PC-9 (cell line): ENCODE measurements at regions not wholly inside any gene's neighbourhood (a gene's known extent, or its start where the extent isn't known, plus 50 kb on each side); places are given as distances from the start of the nearest gene placed in this dataset.

Source experiments
- BruUV-seq: library from RNA; stranded (reverse); fragments of 400-500 nt; replicated peaks from 2 replicates; lab custom pipeline; 2021; lab: Mats Ljungman, UMichigan
- CTCF ChIA-PET: fragments of 300-600 bp; sonication (Branson Sonifier 250); formaldehyde crosslinking; loops from one replicate; lab custom pipeline; 2022; ENCODE audit warnings: antibody characterized with exemption; lab: Charles Lee
- POLR2A ChIA-PET: fragments of 300-600 bp; sonication (Branson Sonifier 250); formaldehyde crosslinking; loops from one replicate; lab custom pipeline; 2022; ENCODE audit warnings: antibody characterized with exemption; ENCODE audit not compliant: unreplicated experiment; lab: Charles Lee
- DNase-seq, 2 experiments: peaks; one replicate each; pipeline versions ENCODE4 v3.0.0 to v3.0.0-alpha.2; 2015 to 2022; ENCODE audit warnings: mixed read lengths in 1 of 2
- H2AFZ ChIP-seq: fragments of 200-600 bp; sonication (generic); 2 replicates; pipeline ENCODE4 v1.8.1; 2017; ENCODE audit warnings: antibody characterized with exemption
- H3F3A ChIP-seq: fragments of 200-600 bp; sonication (generic); 2 replicates; pipeline ENCODE4 v1.8.1; 2017; ENCODE audit warnings: antibody characterized with exemption, mild to moderate bottlenecking, low read depth; ENCODE audit not compliant: insufficient read depth
- H3K27ac ChIP-seq: fragments of 200-600 bp; sonication (generic); 2 replicates; pipeline ENCODE4 v1.6.1; 2016; ENCODE audit warnings: mixed run types
- H3K27me3 ChIP-seq: fragments of 200-600 bp; sonication (generic); 2 replicates; pipeline ENCODE4 v1.6.1; 2016; ENCODE audit warnings: low read depth, mixed run types; ENCODE audit not compliant: insufficient read depth
- H3K36me3 ChIP-seq: fragments of 200-600 bp; sonication (generic); 2 replicates; pipeline ENCODE4 v1.6.1; 2016; ENCODE audit warnings: low read depth, mixed run types
- H3K4me1 ChIP-seq: fragments of 200-600 bp; sonication (generic); replicated peaks from 2 replicates; pipeline ENCODE4 v1.6.1; 2016; ENCODE audit warnings: mixed run types; ENCODE audit not compliant: insufficient read depth
- H3K4me2 ChIP-seq: fragments of 200-600 bp; sonication (generic); 2 replicates; pipeline ENCODE4 v1.6.1; 2017; ENCODE audit warnings: mixed run types
- H3K4me3 ChIP-seq: fragments of 200-600 bp; sonication (generic); 2 replicates; pipeline ENCODE4 v1.6.1; 2016; ENCODE audit warnings: mixed run types
- H3K79me2 ChIP-seq: fragments of 200-600 bp; sonication (generic); 2 replicates; pipeline ENCODE4 v1.6.1; 2017; ENCODE audit warnings: low read depth, mixed run types
- H3K9me2 ChIP-seq: fragments of 200-600 bp; sonication (generic); 2 replicates; pipeline ENCODE4 v1.8.1; 2017; ENCODE audit warnings: mild to moderate bottlenecking; ENCODE audit not compliant: insufficient read depth
- H3K9me3 ChIP-seq: fragments of 200-600 bp; sonication (generic); 2 replicates; pipeline ENCODE4 v1.8.1; 2016; ENCODE audit warnings: low read depth; ENCODE audit not compliant: insufficient read depth
- H4K20me1 ChIP-seq: fragments of 200-600 bp; sonication (generic); 2 replicates; pipeline ENCODE4 v1.8.1; 2017; ENCODE audit not compliant: insufficient read depth
- EZH2 ChIP-seq: fragments of 200-600 bp; sonication (generic); IDR thresholded peaks from 2 replicates; pipeline ENCODE4 v1.8.0; 2017; ENCODE audit warnings: antibody characterized with exemption, low read depth
- intact Hi-C: fragments of 100-400 bp; cut with micrococcal nuclease; formaldehyde crosslinking; loops from one replicate; pipeline ENCODE4 v1.10.0; 2022; ENCODE audit not compliant: unreplicated experiment
- TF ChIP-seq, protein P1 (sequence below): fragments of 200-600 bp; sonication (generic); conservative IDR thresholded peaks from 2 replicates; pipeline ENCODE4 v1.6.1; 2017; ENCODE audit warnings: mixed run types, antibody characterized with exemption, mild to moderate bottlenecking, moderate library complexity

DNA sequence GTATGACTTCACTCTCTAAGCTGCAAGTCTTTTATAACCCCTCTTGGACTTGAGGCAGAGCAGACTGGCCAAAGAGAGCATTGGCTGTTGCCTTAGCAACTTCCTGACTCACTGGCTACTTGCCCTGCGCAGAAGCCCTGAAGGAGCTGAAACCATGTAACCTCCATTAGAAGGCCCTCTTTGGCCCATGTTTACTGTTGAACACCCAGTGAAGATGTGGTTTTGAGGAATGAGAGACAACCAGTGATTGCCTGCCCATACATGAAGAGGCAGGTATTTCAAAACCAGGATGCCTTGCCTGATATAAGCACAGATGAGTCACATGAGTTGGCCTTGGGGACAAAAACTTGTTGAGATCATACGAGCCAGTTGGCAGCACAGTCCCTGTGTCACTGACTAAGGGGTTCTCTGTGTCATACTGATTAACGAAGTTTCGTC lies 182.5 kb downstream of the EDN1 start:
- no peaks in the 10 kb centered on the region for H4K20me1 ChIP-seq
- no peak overlapping the region for H3K27ac ChIP-seq
- H3K36me3 ChIP-seq: no peaks in the 10 kb centered on the region
- no peak overlapping the region for H2AFZ ChIP-seq
- no peaks in the 10 kb centered on the region for H3K4me1 ChIP-seq
- H3K27me3 ChIP-seq: no peaks in the 10 kb centered on the region
- peaks cover 5% of the 10 kb centered on the region; the same call in 1 of the 2 replicates for H3F3A ChIP-seq
- H3K4me2 ChIP-seq: no peak overlapping the region
- CTCF ChIA-PET: interaction anchor here (0.6 kb wide), 2 partner anchors 9 to 102 kb away, joined by 6 to 12 read pairs; no protein-coding TSS in a partner anchor
- H3K4me3 ChIP-seq: no peak overlapping the region
- no peaks in the 10 kb centered on the region for H3K79me2 ChIP-seq
- intact Hi-C loops: no loop called here
- H3K9me3 ChIP-seq: no peaks in the 10 kb centered on the region
- BruUV-seq: no TSS peak
- TF ChIP-seq EZH2: no peak
- TF ChIP-seq, protein P1, sequence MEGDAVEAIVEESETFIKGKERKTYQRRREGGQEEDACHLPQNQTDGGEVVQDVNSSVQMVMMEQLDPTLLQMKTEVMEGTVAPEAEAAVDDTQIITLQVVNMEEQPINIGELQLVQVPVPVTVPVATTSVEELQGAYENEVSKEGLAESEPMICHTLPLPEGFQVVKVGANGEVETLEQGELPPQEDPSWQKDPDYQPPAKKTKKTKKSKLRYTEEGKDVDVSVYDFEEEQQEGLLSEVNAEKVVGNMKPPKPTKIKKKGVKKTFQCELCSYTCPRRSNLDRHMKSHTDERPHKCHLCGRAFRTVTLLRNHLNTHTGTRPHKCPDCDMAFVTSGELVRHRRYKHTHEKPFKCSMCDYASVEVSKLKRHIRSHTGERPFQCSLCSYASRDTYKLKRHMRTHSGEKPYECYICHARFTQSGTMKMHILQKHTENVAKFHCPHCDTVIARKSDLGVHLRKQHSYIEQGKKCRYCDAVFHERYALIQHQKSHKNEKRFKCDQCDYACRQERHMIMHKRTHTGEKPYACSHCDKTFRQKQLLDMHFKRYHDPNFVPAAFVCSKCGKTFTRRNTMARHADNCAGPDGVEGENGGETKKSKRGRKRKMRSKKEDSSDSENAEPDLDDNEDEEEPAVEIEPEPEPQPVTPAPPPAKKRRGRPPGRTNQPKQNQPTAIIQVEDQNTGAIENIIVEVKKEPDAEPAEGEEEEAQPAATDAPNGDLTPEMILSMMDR: no peak
- POLR2A ChIA-PET: no interaction called here
- 0 out of 2 replicates have a peak, but pooled peaks cover 5% of the 10 kb centered on the region for H3K9me2 ChIP-seq
- DNase-seq: peak; percentile 26 to 74

DNA sequence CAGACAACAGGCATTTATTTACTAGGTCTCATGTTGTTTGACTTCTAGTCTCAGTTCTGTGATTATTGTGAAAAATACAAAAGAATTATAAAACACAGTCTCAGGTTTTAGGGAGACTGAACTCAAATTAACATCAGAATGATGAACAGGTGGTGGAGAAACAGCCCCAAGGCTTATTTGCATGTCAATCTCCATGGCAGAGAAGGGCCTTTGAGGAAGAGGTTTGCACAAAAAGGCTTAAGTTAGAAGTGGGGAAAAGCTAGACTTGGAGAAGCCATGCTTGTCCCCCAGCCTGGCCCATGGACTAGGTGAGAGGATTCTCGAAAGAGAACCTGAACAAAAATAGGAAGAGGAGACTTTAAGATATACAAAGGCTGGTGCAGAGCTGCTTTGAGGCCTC lies 183.3 kb downstream of the EDN1 start:
- Histone ChIP-seq H2AFZ (no peak overlapping the region), H3K4me2 (no peak overlapping the region), H3F3A (no peaks in the 10 kb centered on the region), H3K79me2 (no peaks in the 10 kb centered on the region), H3K27ac (no peak overlapping the region), H3K9me3 (no peaks in the 10 kb centered on the region), H3K4me1 (no peaks in the 10 kb centered on the region), H3K4me3 (no peak overlapping the region), H3K27me3 (no peaks in the 10 kb centered on the region), H3K9me2 (0 out of 2 replicates have a peak, but pooled peaks cover 5% of the 10 kb centered on the region), H4K20me1 (no peaks in the 10 kb centered on the region), H3K36me3 (no peaks in the 10 kb centered on the region)
- no peak for TF ChIP-seq EZH2
- TF ChIP-seq, protein P1: no peak
- ChIA-PET POLR2A (no interaction called here), CTCF (no interaction called here)
- BruUV-seq: no TSS peak
- DNase-seq: no peak
- intact Hi-C loops: no loop called here

DNA sequence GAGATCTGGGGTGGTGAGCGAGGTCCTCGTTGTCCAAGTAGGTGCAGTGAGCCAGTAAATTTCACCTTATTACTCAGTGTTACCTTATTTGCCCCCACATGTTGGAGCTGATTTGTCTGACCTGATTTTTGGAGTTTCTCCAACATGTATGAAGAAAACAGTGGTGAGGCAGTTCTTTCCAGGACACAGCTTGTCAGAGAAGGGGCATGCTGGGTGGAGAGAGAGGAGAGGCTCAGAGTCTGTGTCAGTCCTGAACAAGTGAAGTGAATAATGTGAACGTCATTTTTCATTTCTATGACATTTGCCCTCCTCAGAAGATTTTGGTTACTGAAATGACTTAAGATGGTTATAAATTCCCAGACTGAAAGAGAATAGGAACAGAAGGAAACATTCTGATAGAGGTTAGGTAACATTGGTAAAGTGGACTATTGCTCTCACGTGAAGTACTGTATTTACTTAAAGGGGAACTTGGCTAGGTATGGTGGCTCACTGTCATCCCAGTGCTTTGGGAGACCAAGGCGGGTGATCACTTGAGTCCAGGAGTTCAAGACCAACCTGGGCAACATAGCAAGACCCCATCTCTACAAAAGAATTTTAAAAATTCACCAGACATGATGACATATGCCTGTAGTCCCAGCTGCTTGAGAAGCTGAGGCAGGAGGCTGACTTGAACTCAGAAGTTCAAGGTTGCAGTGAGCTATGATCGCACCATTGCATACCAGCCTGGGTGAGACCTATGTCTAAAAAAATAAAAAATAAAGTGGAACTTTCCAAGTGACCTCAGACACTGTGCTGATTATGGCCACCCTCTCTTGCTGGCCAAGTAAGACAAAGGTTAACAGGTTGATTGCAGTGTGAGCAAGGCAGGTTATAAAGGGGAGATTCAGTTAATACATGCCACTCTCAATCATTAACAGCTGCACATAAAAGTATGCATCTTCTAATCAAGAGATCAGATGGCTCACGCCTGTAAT lies 184.3 kb downstream of the EDN1 start:
- Histone ChIP-seq H3K9me3 (0 out of 2 replicates have a peak, but pooled peaks cover 4% of the 10 kb centered on the region), H3K9me2 (0 out of 2 replicates have a peak, but pooled peaks cover under 1% of the 10 kb centered on the region), H4K20me1 (no peaks in the 10 kb centered on the region), H3K4me1 (no peaks in the 10 kb centered on the region), H3K4me2 (no peak overlapping the region), H3F3A (no peaks in the 10 kb centered on the region), H3K4me3 (no peak overlapping the region), H3K79me2 (no peaks in the 10 kb centered on the region), H3K27me3 (no peaks in the 10 kb centered on the region), H2AFZ (no peak overlapping the region), H3K36me3 (no peaks in the 10 kb centered on the region), H3K27ac (no peak overlapping the region)
- ChIA-PET CTCF (no interaction called here), POLR2A (no interaction called here)
- intact Hi-C loops: no loop called here
- DNase-seq: no peak
- TF ChIP-seq, protein P1: no peak
- no peak for TF ChIP-seq EZH2
- no TSS peak for BruUV-seq
